OCI-LY3 (cell line): ENCODE measurements at regions not wholly inside any gene's neighbourhood (a gene's known extent, or its start where the extent isn't known, plus 50 kb on each side); places are given as distances from the start of the nearest gene placed in this dataset.

Source experiments
- H2AFZ ChIP-seq: fragments of 200-600, 300-600 bp; shearing (Covaris generic); 2 replicates; pipeline ENCODE4 v1.6.0; 2014; ENCODE audit warnings: antibody characterized with exemption, low read depth, low read length
- H3K27ac ChIP-seq: fragments of 200-600, 300-600 bp; sonication (generic); 2 replicates; pipeline ENCODE4 v1.5.1; 2014; ENCODE audit warnings: mild to moderate bottlenecking, low read length, moderate library complexity, mixed read lengths
- H3K27me3 ChIP-seq: fragments of 200-600, 300-600 bp; sonication (generic); 2 replicates; pipeline ENCODE4 v1.6.1; 2014; ENCODE audit warnings: low read depth, low read length, mixed read lengths
- H3K36me3 ChIP-seq: fragments of 200-600, 300-600 bp; sonication (generic); replicated peaks from 2 replicates; pipeline ENCODE3; 2014; ENCODE audit warnings: low read depth, low read length, mixed read lengths
- H3K4me1 ChIP-seq: fragments of 300-600, 200-600 bp; sonication (generic); 2 replicates; pipeline ENCODE4 v1.6.1; 2014; ENCODE audit warnings: low read length, mixed read lengths
- H3K4me2 ChIP-seq: fragments of 200-600, 300-600 bp; sonication (generic); 2 replicates; pipeline ENCODE4 v1.6.1; 2014; ENCODE audit warnings: low read length, mixed read lengths
- H3K4me3 ChIP-seq: fragments of 300-600, 200-600 bp; sonication (generic); 2 replicates; pipeline ENCODE4 v1.5.1; 2014; ENCODE audit warnings: antibody characterized with exemption, mild to moderate bottlenecking, low read length, moderate library complexity
- H3K79me2 ChIP-seq: fragments of 300-600, 200-600 bp; shearing (Covaris generic); 2 replicates; pipeline ENCODE4 v1.6.1; 2014; ENCODE audit warnings: mild to moderate bottlenecking, low read length, mixed read lengths
- H3K9ac ChIP-seq: fragments of 300-600, 200-600 bp; shearing (Covaris generic); 2 replicates; pipeline ENCODE4 v1.6.0; 2014; ENCODE audit warnings: mild to moderate bottlenecking, low read length, moderate library complexity
- H3K9me3 ChIP-seq: fragments of 200-600, 300-600 bp; shearing (Covaris generic); 2 replicates; pipeline ENCODE4 v1.6.1; 2014; ENCODE audit warnings: low read length, mixed read lengths; ENCODE audit not compliant: insufficient read depth
- H4K20me1 ChIP-seq: fragments of 200-600, 300-600 bp; sonication (generic); 2 replicates; pipeline ENCODE4 v1.6.1; 2016; ENCODE audit warnings: low read length, mixed read lengths; ENCODE audit not compliant: insufficient read depth
- EZH2phosphoT487 ChIP-seq: fragments of 200-600 bp; shearing (Covaris generic); IDR thresholded peaks from 2 replicates; pipeline ENCODE4 v1.6.1; 2018; ENCODE audit warnings: antibody characterized with exemption, mixed run types, low read depth
- TF ChIP-seq, protein P1 (sequence below): fragments of 200-600, 300-600 bp; sonication (generic); IDR thresholded peaks from 2 replicates; pipeline ENCODE4 v1.5.1; 2014; ENCODE audit warnings: antibody characterized with exemption, low read length, low read depth

GRCh38 chr12:42774238-42774637 lies 184.7 kb upstream of the PRICKLE1 start:
- Histone ChIP-seq H3K4me3 (no peak overlapping the region), H4K20me1 (no peaks in the 10 kb centered on the region), H3K4me1 (no peaks in the 10 kb centered on the region), H3K79me2 (no peaks in the 10 kb centered on the region), H2AFZ (no peak overlapping the region), H3K27ac (no peak overlapping the region), H3K27me3 (no peaks in the 10 kb centered on the region), H3K36me3 (no peaks in the 10 kb centered on the region), H3K9me3 (no peaks in the 10 kb centered on the region), H3K4me2 (no peak overlapping the region), H3K9ac (no peak overlapping the region)
- TF ChIP-seq, protein P1, sequence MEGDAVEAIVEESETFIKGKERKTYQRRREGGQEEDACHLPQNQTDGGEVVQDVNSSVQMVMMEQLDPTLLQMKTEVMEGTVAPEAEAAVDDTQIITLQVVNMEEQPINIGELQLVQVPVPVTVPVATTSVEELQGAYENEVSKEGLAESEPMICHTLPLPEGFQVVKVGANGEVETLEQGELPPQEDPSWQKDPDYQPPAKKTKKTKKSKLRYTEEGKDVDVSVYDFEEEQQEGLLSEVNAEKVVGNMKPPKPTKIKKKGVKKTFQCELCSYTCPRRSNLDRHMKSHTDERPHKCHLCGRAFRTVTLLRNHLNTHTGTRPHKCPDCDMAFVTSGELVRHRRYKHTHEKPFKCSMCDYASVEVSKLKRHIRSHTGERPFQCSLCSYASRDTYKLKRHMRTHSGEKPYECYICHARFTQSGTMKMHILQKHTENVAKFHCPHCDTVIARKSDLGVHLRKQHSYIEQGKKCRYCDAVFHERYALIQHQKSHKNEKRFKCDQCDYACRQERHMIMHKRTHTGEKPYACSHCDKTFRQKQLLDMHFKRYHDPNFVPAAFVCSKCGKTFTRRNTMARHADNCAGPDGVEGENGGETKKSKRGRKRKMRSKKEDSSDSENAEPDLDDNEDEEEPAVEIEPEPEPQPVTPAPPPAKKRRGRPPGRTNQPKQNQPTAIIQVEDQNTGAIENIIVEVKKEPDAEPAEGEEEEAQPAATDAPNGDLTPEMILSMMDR = no peak
- no peak for TF ChIP-seq EZH2phosphoT487

GRCh38 chr12:42770261-42770660 lies 180.7 kb upstream of the PRICKLE1 start:
- H3K27me3 ChIP-seq = no peaks in the 10 kb centered on the region
- H3K79me2 ChIP-seq = no peaks in the 10 kb centered on the region
- H3K4me2 ChIP-seq = no peak overlapping the region

DNA sequence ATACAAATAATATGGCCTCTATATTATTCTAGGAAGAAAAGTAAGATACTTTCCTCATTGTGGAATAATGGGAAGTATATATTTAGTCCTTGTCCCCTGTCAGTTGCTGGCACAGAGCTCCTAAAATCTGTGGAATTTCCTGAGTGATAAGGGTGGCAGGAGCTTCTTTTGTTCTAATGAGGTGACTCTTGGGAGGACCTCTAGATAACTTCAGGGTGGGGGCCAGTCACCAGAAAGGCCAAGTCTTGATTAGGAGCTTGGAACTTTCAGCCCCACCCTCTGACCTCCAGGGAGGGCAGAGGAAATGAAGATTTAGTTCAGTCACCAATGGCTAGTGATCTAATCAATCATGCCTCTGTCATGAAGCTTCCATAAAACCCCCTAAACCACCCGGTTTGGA lies 179.9 kb upstream of the PRICKLE1 start:
- Histone ChIP-seq H3K79me2 (no peaks in the 10 kb centered on the region), H3K9ac (no peak overlapping the region), H2AFZ (no peak overlapping the region), H4K20me1 (no peaks in the 10 kb centered on the region), H3K27me3 (no peaks in the 10 kb centered on the region), H3K4me3 (no peak overlapping the region), H3K4me2 (no peak overlapping the region), H3K4me1 (peaks cover 9% of the 10 kb centered on the region), H3K27ac (no peak overlapping the region), H3K36me3 (no peaks in the 10 kb centered on the region), H3K9me3 (no peaks in the 10 kb centered on the region)
- TF ChIP-seq, protein P1 = no peak
- no peak for TF ChIP-seq EZH2phosphoT487

More at GRCh38 chr12:42770261-42770660, 180.7 kb upstream of the PRICKLE1 start:
- no peak for TF ChIP-seq EZH2phosphoT487
- TF ChIP-seq, protein P1 = no peak
- Histone ChIP-seq H3K27ac (no peak overlapping the region), H3K9ac (no peak overlapping the region), H3K36me3 (no peaks in the 10 kb centered on the region), H3K9me3 (no peaks in the 10 kb centered on the region), H4K20me1 (no peaks in the 10 kb centered on the region), H3K4me3 (no peak overlapping the region), H3K4me1 (peaks cover 9% of the 10 kb centered on the region), H2AFZ (no peak overlapping the region)

DNA sequence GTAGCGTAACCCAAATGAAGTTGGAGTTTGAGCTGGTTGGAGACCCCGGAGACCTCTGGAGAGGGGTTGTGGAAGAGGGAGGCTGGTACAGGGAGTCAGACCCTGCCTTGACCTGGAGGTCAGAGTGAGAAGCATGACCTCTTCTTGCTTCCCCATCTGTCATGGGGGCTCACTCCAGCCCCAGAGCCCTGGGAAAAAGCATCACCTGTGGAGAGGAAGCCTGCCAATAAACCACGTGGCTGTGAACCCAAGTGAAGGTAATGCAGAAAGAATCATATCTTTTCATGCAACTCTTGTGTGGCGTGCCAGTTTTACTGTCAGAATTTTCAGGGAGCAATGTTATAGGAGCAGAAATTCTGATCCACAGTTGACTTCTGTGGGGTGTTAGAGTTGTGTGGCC lies 178.5 kb upstream of the PRICKLE1 start:
- Histone ChIP-seq H3K27ac (no peak overlapping the region), H3K79me2 (no peaks in the 10 kb centered on the region), H3K4me2 (no peak overlapping the region), H3K36me3 (no peaks in the 10 kb centered on the region), H2AFZ (no peak overlapping the region), H4K20me1 (no peaks in the 10 kb centered on the region), H3K4me1 (peaks cover 16% of the 10 kb centered on the region), H3K4me3 (no peak overlapping the region), H3K27me3 (no peaks in the 10 kb centered on the region), H3K9me3 (no peaks in the 10 kb centered on the region), H3K9ac (no peak overlapping the region)
- TF ChIP-seq EZH2phosphoT487 = no peak
- TF ChIP-seq, protein P1 = no peak
